ENCODE measurements at regions not wholly inside any gene's neighbourhood (a gene's known extent, or its start where the extent isn't known, plus 50 kb on each side); places are given as distances from the start of the nearest gene placed in this dataset.
"Not testable (repeated sequence)": the region's sequence is repeated elsewhere in the genome, so short reads cannot be mapped to it uniquely, and the experiment has no call there.

- no peak for DNase-seq (ENCODE audit: low spot score)
Observed at GRCh38 chr7:67475293-67475692, 478.7 kb downstream of the TYW1 start.

GRCh38 chr7:67478066-67478465 is 481.4 kb downstream of the TYW1 start:
- DNase-seq (ENCODE audit: low spot score), result no peak

- no peak for DNase-seq (ENCODE audit: low spot score)
Observed at GRCh38 chr7:67484244-67484751, 487.7 kb downstream of the TYW1 start.

GRCh38 chr7:67486401-67486800 is 489.8 kb downstream of the TYW1 start:
- no peak for DNase-seq (ENCODE audit: low spot score)

GRCh38 chr7:67487316-67487715 is 490.7 kb downstream of the TYW1 start:
- no peak for DNase-seq (ENCODE audit: low spot score)

GRCh38 chr7:67489881-67490280 is 493.2 kb downstream of the TYW1 start:
- DNase-seq (ENCODE audit: low spot score), result no peak

GRCh38 chr7:67493366-67493765 is 496.7 kb downstream of the TYW1 start:
- no peak for DNase-seq (ENCODE audit: low spot score)

GRCh38 chr7:67496589-67496988 is 500.0 kb downstream of the TYW1 start:
- no peak for DNase-seq (ENCODE audit: low spot score)

GRCh38 chr7:67497914-67498313 is 501.3 kb downstream of the TYW1 start:
- not testable (repeated sequence) for DNase-seq (ENCODE audit: low spot score)

GRCh38 chr7:67502929-67503328 is 506.3 kb downstream of the TYW1 start:
- DNase-seq (ENCODE audit: low spot score), result no peak

- no peak for DNase-seq (ENCODE audit: low spot score)
Observed at GRCh38 chr7:67505449-67505848, 508.8 kb downstream of the TYW1 start.

GRCh38 chr7:67512481-67512880 is 515.8 kb downstream of the TYW1 start:
- no peak for DNase-seq (ENCODE audit: low spot score)

GRCh38 chr7:67518580-67518979 is 521.9 kb downstream of the TYW1 start:
- DNase-seq (ENCODE audit: low spot score), result no peak

GRCh38 chr7:67519171-67519570 is 522.5 kb downstream of the TYW1 start:
- DNase-seq (ENCODE audit: low spot score), result no peak

GRCh38 chr7:67522504-67522903 is 525.9 kb downstream of the TYW1 start:
- DNase-seq (ENCODE audit: low spot score), result no peak

- DNase-seq (ENCODE audit: low spot score), result no peak
Observed at GRCh38 chr7:67523713-67524112, 527.1 kb downstream of the TYW1 start.

- no peak for DNase-seq (ENCODE audit: low spot score)
Observed at GRCh38 chr7:67525588-67525987, 529.0 kb downstream of the TYW1 start.

- no peak for DNase-seq (ENCODE audit: low spot score)
Observed at GRCh38 chr7:67535241-67535989, 538.8 kb downstream of the TYW1 start.

- DNase-seq (ENCODE audit: low spot score), result no peak
Observed at GRCh38 chr7:67542916-67543315, 546.3 kb downstream of the TYW1 start.

GRCh38 chr7:67547183-67547907 is 550.7 kb downstream of the TYW1 start:
- no peak for DNase-seq (ENCODE audit: low spot score)

GRCh38 chr7:67549126-67549525 is 552.5 kb downstream of the TYW1 start:
- no peak for DNase-seq (ENCODE audit: low spot score)

GRCh38 chr7:67550801-67551436 is 554.3 kb downstream of the TYW1 start:
- DNase-seq (ENCODE audit: low spot score), result no peak

GRCh38 chr7:67552738-67553137 is 556.1 kb downstream of the TYW1 start:
- no peak for DNase-seq (ENCODE audit: low spot score)

Measured in CD4-positive, alpha-beta T cell treated with Interleukin-2 at 100 ng/mL for 4 hours (primary cell).